ENCODE measurements at regions not wholly inside any gene's neighbourhood (a gene's known extent, or its start where the extent isn't known, plus 50 kb on each side); places are given as distances from the start of the nearest gene placed in this dataset.

- no peak for TF ChIP-seq CEBPB (IDR thresholded peaks at IDR 0.05; ENCODE audit: low read depth, low read length)
- no peak for TF ChIP-seq RAD21 (IDR thresholded peaks at IDR 0.05 in 1 of 2, conservative IDR thresholded peaks at IDR 0.05 in 1 of 2; ENCODE audit: low read depth in 2 of 2, low read length in 2 of 2)
- TF ChIP-seq CTCF (IDR thresholded peaks at IDR 0.05; ENCODE audit: control extremely low read depth in 1 of 3, insufficient read depth in 1 of 3, low read depth in 1 of 3, low read length in 3 of 3), result no peak
- no peak for TF ChIP-seq BRCA1 (IDR thresholded peaks at IDR 0.05; ENCODE audit: low read depth, low read length)
- no peak for TF ChIP-seq EP300 (IDR thresholded peaks at IDR 0.05; ENCODE audit: borderline replicate concordance in 1 of 2, low read depth in 2 of 2, low read length in 2 of 2)
- TF ChIP-seq POLR2A (IDR thresholded peaks at IDR 0.05; ENCODE audit: control extremely low read depth in 1 of 2, low read depth in 2 of 2, low read length in 2 of 2), result no peak
Measured at GRCh38 chr6:90989763-90990162, 402.9 kb upstream of the MAP3K7 start.

Data from H1 (cell line).